GM12874 (cell line): ENCODE measurements at regions not wholly inside any gene's neighbourhood (a gene's known extent, or its start where the extent isn't known, plus 50 kb on each side); places are given as distances from the start of the nearest gene placed in this dataset.

Source experiments
- CTCF ChIP-seq: IDR thresholded peaks from 2 replicates; pipeline ENCODE4 v1.5.1; 2011; ENCODE audit warnings: low read depth, mild to moderate bottlenecking, control low read depth, low read length, moderate library complexity; ENCODE audit not compliant: insufficient read depth

- no peak for TF ChIP-seq CTCF
Measured at GRCh38 chr16:6977291-6977690, 355.4 kb upstream of the RBFOX1 start.

- TF ChIP-seq CTCF = no peak
Measured at GRCh38 chr16:6976716-6977115, 355.9 kb upstream of the RBFOX1 start.

- no peak for TF ChIP-seq CTCF
Measured at GRCh38 chr16:6970171-6970857, 362.3 kb upstream of the RBFOX1 start.

- no peak for TF ChIP-seq CTCF
Measured at GRCh38 chr16:6969594-6969993, 363.1 kb upstream of the RBFOX1 start.

GRCh38 chr16:6967796-6968320 lies 364.8 kb upstream of the RBFOX1 start:
- no peak for TF ChIP-seq CTCF

- TF ChIP-seq CTCF = no peak
Measured at GRCh38 chr16:6966925-6967324, 365.7 kb upstream of the RBFOX1 start.

- TF ChIP-seq CTCF = no peak
Measured at GRCh38 chr16:6964679-6965078, 368.0 kb upstream of the RBFOX1 start.
